Left lobe of liver (tissue), 2 donors: ENCODE measurements at regions not wholly inside any gene's neighbourhood (a gene's known extent, or its start where the extent isn't known, plus 50 kb on each side); places are given as distances from the start of the nearest gene placed in this dataset.
"Not testable (repeated sequence)": the region's sequence is repeated elsewhere in the genome, so short reads cannot be mapped to it uniquely, and the experiment has no call there.

Source experiments
- ATAC-seq: fragments of 200-7000 bp; cut with Tn5 transposase; one replicate; pipeline ENCODE4 v1.9.1; 2020; ENCODE audit warnings: mild to moderate bottlenecking, moderate library complexity
- DNase-seq: peaks from one replicate; pipeline ENCODE4 v3.0.0-alpha.2; 2020; ENCODE audit warnings: low spot score
- donor health status: DM: no; HTN: no; CAD: no; lungs with moderate emphysema.
- donor health status: DM: no; HTN: yes; CAD: no.

GRCh38 chr15:28459279-28459678, 73.5 kb downstream of the GOLGA8G start:
- ATAC-seq = no peak
- DNase-seq = no peak

- ATAC-seq, DNase-seq: not testable (repeated sequence)
These were observed 75.3 kb downstream of the GOLGA8G start for GRCh38 chr15:28457396-28457932.

- DNase-seq (peak; percentile 45), ATAC-seq (no peak)
These were observed 76.0 kb downstream of the GOLGA8G start for GRCh38 chr15:28456476-28457395.

GRCh38 chr15:28455537-28456475, 77.0 kb downstream of the GOLGA8G start:
- peak; percentile 45 for DNase-seq
- not testable (repeated sequence) for ATAC-seq

GRCh38 chr15:28454751-28455220, 76.3 kb downstream of the GOLGA8F start:
- not testable (repeated sequence) for ATAC-seq, DNase-seq
